Kidney (tissue), 13 donors: ENCODE measurements at regions not wholly inside any gene's neighbourhood (a gene's known extent, or its start where the extent isn't known, plus 50 kb on each side); places are given as distances from the start of the nearest gene placed in this dataset.

Experiments
- DNase-seq, 5 donors: peaks; one replicate each; pipeline ENCODE4 v3.0.0-alpha.2; 2013 to 2020
- FAIRE-seq: peaks from 2 replicates; lab custom pipeline; 2012; peaks lifted over from hg19 to GRCh38; lab: Jason Lieb, UNC
- H3K27ac ChIP-seq, 2 donors: one replicate each; pipeline ENCODE4 v1.7.0; 2013; ENCODE audit warnings: low read depth in 2 of 2, low read length in 2 of 2, inconsistent platforms in 1 of 2
- H3K27me3 ChIP-seq: one replicate; pipeline ENCODE4 v1.7.1; 2013; ENCODE audit warnings: low read length, inconsistent platforms; ENCODE audit not compliant: control insufficient read depth, insufficient read depth
- H3K36me3 ChIP-seq, 3 donors: one replicate each; pipeline versions ENCODE4 v1.7.0 to v1.7.1; 2013; ENCODE audit warnings: low read length in 3 of 3, control low read depth in 1 of 3, inconsistent platforms in 1 of 3; ENCODE audit not compliant: insufficient read depth in 3 of 3, control insufficient read depth in 2 of 3
- H3K4me1 ChIP-seq, 3 donors: one replicate each; pipeline versions ENCODE4 v1.7.0 to v1.7.1; 2013; ENCODE audit warnings: low read length in 3 of 3, inconsistent platforms in 1 of 3, low read depth in 1 of 3; ENCODE audit not compliant: control insufficient read depth in 2 of 3, insufficient read depth in 2 of 3
- H3K4me3 ChIP-seq, 3 donors: one replicate each; pipeline versions ENCODE4 v1.7.0 to v1.8.1; 2013; ENCODE audit warnings: low read length in 3 of 3, control low read depth in 1 of 3, inconsistent platforms in 1 of 3
- H3K9ac ChIP-seq, 3 donors: one replicate each; pipeline versions ENCODE4 v1.7.0 to v1.7.1; 2013; ENCODE audit warnings: low read length in 3 of 3, control low read depth in 1 of 3, inconsistent platforms in 1 of 3
- H3K9me3 ChIP-seq, 3 donors: one replicate each; pipeline versions ENCODE4 v1.7.0 to v1.7.1; 2013; ENCODE audit warnings: low read length in 3 of 3, control low read depth in 1 of 3, inconsistent platforms in 1 of 3; ENCODE audit not compliant: control insufficient read depth in 2 of 3, insufficient read depth in 1 of 3
- CTCF ChIP-seq: IDR thresholded peaks from 3 replicates; pipeline ENCODE4 v1.5.1; 2012; ENCODE audit warnings: mild to moderate bottlenecking, moderate library complexity, borderline replicate concordance; ENCODE audit not compliant: insufficient read depth; ENCODE audit errors: extremely low read depth
- intact Hi-C: fragments of 100-400 bp; cut with DNase I; formaldehyde crosslinking; loops from one replicate; pipeline ENCODE4 v1.11.1; 2022
- donor health status: control.
- donor health status: control.
- donor health status: control.
- donor health status: control.
- donor health status: control.
- donor health status: DM: yes; HTN: yes; CAD: no.
- donor health status: Normal renal cell carcinoma (clear cell type).

- DNase-seq (no peak), FAIRE-seq (no peak)
- Histone ChIP-seq H3K27me3 (no peaks in the 10 kb centered on the region), H3K36me3 (no peaks in the 10 kb centered on the region), H3K27ac (no peak overlapping the region), H3K4me3 (no peak overlapping the region), H3K9me3 (no peaks in the 10 kb centered on the region), H3K4me1 (peaks cover 0 to 5% (median 2%) of the 10 kb centered on the region in 3 donors), H3K9ac (no peak overlapping the region)
- TF ChIP-seq CTCF: no peak
- intact Hi-C loops: no loop called here
Measured at GRCh38 chr4:82042042-82042441, 331.7 kb downstream of the HNRNPD start.

GRCh38 chr4:82038936-82039335 is 334.9 kb downstream of the HNRNPD start:
- Histone ChIP-seq H3K9me3 (no peaks in the 10 kb centered on the region), H3K27me3 (no peaks in the 10 kb centered on the region), H3K36me3 (no peaks in the 10 kb centered on the region), H3K27ac (no peak overlapping the region), H3K4me3 (no peak overlapping the region), H3K4me1 (peaks cover 0 to 5% (median 0%) of the 10 kb centered on the region in 3 donors), H3K9ac (no peak overlapping the region)
- DNase-seq (no peak), FAIRE-seq (no peak)
- TF ChIP-seq CTCF: no peak
- intact Hi-C loops: no loop called here

GRCh38 chr4:82036181-82036580 is 337.6 kb downstream of the HNRNPD start:
- H3K27me3 ChIP-seq: no peaks in the 10 kb centered on the region
- DNase-seq: no peak
- H3K4me1 ChIP-seq: no peaks in the 10 kb centered on the region
- no peaks in the 10 kb centered on the region for H3K36me3 ChIP-seq
- H3K27ac ChIP-seq: no peak overlapping the region
- intact Hi-C loops: no loop called here
- H3K4me3 ChIP-seq: no peak overlapping the region
- H3K9ac ChIP-seq: no peak overlapping the region
- no peak for FAIRE-seq
- H3K9me3 ChIP-seq: no peaks in the 10 kb centered on the region
- no peak for TF ChIP-seq CTCF

- intact Hi-C loops: no loop called here
- Histone ChIP-seq H3K4me3 (no peak overlapping the region), H3K4me1 (no peaks in the 10 kb centered on the region), H3K9me3 (no peaks in the 10 kb centered on the region), H3K9ac (no peak overlapping the region), H3K27me3 (no peaks in the 10 kb centered on the region), H3K36me3 (no peaks in the 10 kb centered on the region), H3K27ac (no peak overlapping the region)
- DNase-seq (no peak), FAIRE-seq (no peak)
- TF ChIP-seq CTCF: no peak
Measured at GRCh38 chr4:82034878-82035277, 338.9 kb downstream of the HNRNPD start.
